Gastroesophageal sphincter (tissue), 4 donors: ENCODE measurements at regions not wholly inside any gene's neighbourhood (a gene's known extent, or its start where the extent isn't known, plus 50 kb on each side); places are given as distances from the start of the nearest gene placed in this dataset.

Experiments
- ATAC-seq: fragments of 150-250 bp; one replicate; pipeline ENCODE4 v1.9.1; 2016; ENCODE audit warnings: mild to moderate bottlenecking, moderate library complexity
- H3K27ac ChIP-seq, 4 donors: fragments of 200-600 bp; sonication (generic) in 3 of 4; 1 replicate in 3 of 4; 2 replicates in 1 of 4; pipeline ENCODE4 v1.5.1; 2016 to 2019
- H3K27me3 ChIP-seq: fragments of 200-600 bp; sonication (generic); one replicate; pipeline ENCODE4 v1.5.1; 2019
- H3K36me3 ChIP-seq, 2 donors: fragments of 200-600 bp; sonication (generic); one replicate each; pipeline ENCODE4 v1.5.1; 2019; ENCODE audit warnings: control low read depth in 1 of 2
- H3K4me1 ChIP-seq, 3 donors: fragments of 200-600 bp; sonication (generic); 1 replicate in 2 of 3; 2 replicates in 1 of 3; pipeline ENCODE4 v1.5.1; 2016 to 2019; ENCODE audit warnings: control low read depth in 2 of 3
- H3K4me3 ChIP-seq, 2 donors: fragments of 200-600 bp; sonication (generic); one replicate each; pipeline ENCODE4 v1.5.1; 2019; ENCODE audit warnings: mild to moderate bottlenecking in 1 of 2, moderate library complexity in 1 of 2
- H3K9me3 ChIP-seq, 3 donors: fragments of 200-600 bp; sonication (generic); one replicate each; pipeline ENCODE4 v1.5.1; 2017 to 2019; ENCODE audit warnings: control low read depth in 2 of 3
- EP300 ChIP-seq: sonication (generic); formaldehyde crosslinking; IDR thresholded peaks from one replicate; pipeline ENCODE4 v1.6.1; 2017; ENCODE audit warnings: antibody characterized with exemption, mild to moderate bottlenecking
- POLR2A ChIP-seq, 2 donors: fragments of 450-650 bp; IDR thresholded peaks; one replicate each; pipeline ENCODE4 v1.6.1; 2017; ENCODE audit warnings: antibody characterized with exemption in 2 of 2, mild to moderate bottlenecking in 2 of 2, moderate library complexity in 1 of 2
- POLR2AphosphoS5 ChIP-seq: sonication (generic); formaldehyde crosslinking; IDR thresholded peaks from one replicate; pipeline ENCODE4 v1.6.1; 2017; ENCODE audit warnings: antibody characterized with exemption
- WGBS, 2 donors: methylation state at CpG; one replicate each; pipeline ENCODE4 v1.1.5; 2018; ENCODE audit warnings: low coverage in 1 of 2; 5-methylcytosine and 5-hydroxymethylcytosine counted together
- TF ChIP-seq, protein P1 (sequence below), 4 experiments: fragments of 200-600 bp in 2 of 4; fragments of 450-650 bp in 2 of 4; sonication (generic) in 1 of 4; IDR thresholded peaks; one replicate each; pipeline ENCODE4 v1.5.1; 2017 to 2019; ENCODE audit warnings: antibody characterized with exemption in 4 of 4, mild to moderate bottlenecking in 2 of 4, moderate library complexity in 2 of 4

DNA sequence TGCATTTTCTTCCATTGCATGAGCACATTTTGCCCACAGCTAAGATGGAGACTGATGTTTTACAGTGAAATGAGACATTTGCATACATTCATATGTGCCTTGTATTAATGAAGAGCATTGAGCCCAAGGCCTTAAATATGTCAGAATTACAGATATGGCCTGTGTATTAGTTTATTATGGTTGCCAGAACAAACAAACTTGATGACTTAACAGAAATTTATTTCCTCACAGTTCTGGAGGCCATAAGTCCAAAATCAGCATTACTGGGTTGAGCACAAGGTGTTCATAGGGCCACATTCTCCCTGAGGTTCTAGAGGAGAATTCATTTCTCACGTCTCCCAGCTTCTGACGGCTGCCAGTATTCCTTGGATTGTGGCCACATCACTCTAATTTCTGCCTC lies 302.6 kb upstream of the TGFBR2 start:
- no peaks in the 10 kb centered on the region for H3K27me3 ChIP-seq
- H3K4me3 ChIP-seq = no peak overlapping the region
- no peak for TF ChIP-seq POLR2A (IDR thresholded peaks at IDR 0.05)
- TF ChIP-seq, protein P1, sequence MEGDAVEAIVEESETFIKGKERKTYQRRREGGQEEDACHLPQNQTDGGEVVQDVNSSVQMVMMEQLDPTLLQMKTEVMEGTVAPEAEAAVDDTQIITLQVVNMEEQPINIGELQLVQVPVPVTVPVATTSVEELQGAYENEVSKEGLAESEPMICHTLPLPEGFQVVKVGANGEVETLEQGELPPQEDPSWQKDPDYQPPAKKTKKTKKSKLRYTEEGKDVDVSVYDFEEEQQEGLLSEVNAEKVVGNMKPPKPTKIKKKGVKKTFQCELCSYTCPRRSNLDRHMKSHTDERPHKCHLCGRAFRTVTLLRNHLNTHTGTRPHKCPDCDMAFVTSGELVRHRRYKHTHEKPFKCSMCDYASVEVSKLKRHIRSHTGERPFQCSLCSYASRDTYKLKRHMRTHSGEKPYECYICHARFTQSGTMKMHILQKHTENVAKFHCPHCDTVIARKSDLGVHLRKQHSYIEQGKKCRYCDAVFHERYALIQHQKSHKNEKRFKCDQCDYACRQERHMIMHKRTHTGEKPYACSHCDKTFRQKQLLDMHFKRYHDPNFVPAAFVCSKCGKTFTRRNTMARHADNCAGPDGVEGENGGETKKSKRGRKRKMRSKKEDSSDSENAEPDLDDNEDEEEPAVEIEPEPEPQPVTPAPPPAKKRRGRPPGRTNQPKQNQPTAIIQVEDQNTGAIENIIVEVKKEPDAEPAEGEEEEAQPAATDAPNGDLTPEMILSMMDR (IDR thresholded peaks at IDR 0.05) = no peak
- TF ChIP-seq POLR2AphosphoS5 = no peak
- no peak for TF ChIP-seq EP300
- 92 to 96% methylated on average over 2 of the region's 2 CpGs for WGBS, 2 donors
- no peak for ATAC-seq
- H3K9me3 ChIP-seq = no peaks in the 10 kb centered on the region
- H3K36me3 ChIP-seq = no peaks in the 10 kb centered on the region
- no peak overlapping the region for H3K27ac ChIP-seq
- H3K4me1 ChIP-seq = peaks cover 13 to 20% (median 15%) of the 10 kb centered on the region in 3 donors

DNA sequence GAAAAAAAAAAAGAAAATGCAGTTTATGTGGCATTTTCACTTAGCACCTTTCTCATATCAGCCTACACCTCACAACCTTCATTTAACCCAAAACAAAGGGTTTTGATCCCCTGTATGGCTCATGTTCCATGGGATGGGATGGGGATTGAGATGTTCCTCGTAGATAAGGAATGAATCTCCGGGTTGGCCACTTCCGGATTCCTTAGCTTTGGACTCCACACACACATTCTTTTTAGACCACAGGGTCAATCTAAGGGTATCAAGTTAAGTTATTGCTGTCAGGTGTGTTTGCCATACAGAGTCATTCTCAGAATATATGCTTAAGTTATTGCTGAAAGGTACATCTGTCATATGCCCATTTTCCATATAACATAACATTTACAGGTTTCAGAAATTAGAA lies 301.4 kb upstream of the TGFBR2 start:
- Histone ChIP-seq H3K4me1 (peaks cover 13 to 21% (median 15%) of the 10 kb centered on the region in 3 donors), H3K36me3 (no peaks in the 10 kb centered on the region), H3K27ac (no peak overlapping the region), H3K27me3 (no peaks in the 10 kb centered on the region), H3K9me3 (no peaks in the 10 kb centered on the region), H3K4me3 (no peak overlapping the region)
- 84 to 86% methylated on average over 3 of the region's 3 CpGs for WGBS, 2 donors
- ATAC-seq = no peak
- TF ChIP-seq EP300 (no peak), POLR2AphosphoS5 (no peak), POLR2A (IDR thresholded peaks at IDR 0.05) (no peak)
- TF ChIP-seq, protein P1 (IDR thresholded peaks at IDR 0.05) = no peak

DNA sequence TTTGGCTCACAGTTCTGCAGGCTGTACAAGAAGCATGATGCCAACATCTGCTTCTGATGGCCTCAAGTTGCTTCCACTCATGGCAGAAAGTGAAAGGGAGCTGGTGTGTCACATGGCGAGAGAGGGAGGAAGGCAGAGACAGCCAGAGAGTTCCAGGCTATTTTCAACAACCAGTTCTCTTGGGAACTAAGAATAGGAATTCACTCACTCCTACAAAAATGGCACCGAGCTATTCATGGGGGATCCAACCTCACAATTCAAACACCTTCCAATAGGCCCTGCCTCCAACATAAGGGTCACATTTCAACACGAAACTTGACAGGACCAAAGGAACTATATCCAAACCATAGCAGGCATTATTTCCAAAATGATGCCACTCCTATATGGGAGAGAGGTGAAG lies 299.5 kb upstream of the TGFBR2 start:
- no peak for ATAC-seq
- Histone ChIP-seq H3K27me3 (no peaks in the 10 kb centered on the region), H3K27ac (no peak overlapping the region), H3K9me3 (no peaks in the 10 kb centered on the region), H3K4me3 (no peak overlapping the region), H3K4me1 (peaks cover 13 to 21% (median 15%) of the 10 kb centered on the region in 3 donors), H3K36me3 (no peaks in the 10 kb centered on the region)
- 89 to 100% methylated on average over 3 of the region's 3 CpGs for WGBS, 2 donors
- TF ChIP-seq, protein P1 (IDR thresholded peaks at IDR 0.05) = no peak
- no peak for TF ChIP-seq POLR2A (IDR thresholded peaks at IDR 0.05)
- TF ChIP-seq EP300 = no peak
- no peak for TF ChIP-seq POLR2AphosphoS5

DNA sequence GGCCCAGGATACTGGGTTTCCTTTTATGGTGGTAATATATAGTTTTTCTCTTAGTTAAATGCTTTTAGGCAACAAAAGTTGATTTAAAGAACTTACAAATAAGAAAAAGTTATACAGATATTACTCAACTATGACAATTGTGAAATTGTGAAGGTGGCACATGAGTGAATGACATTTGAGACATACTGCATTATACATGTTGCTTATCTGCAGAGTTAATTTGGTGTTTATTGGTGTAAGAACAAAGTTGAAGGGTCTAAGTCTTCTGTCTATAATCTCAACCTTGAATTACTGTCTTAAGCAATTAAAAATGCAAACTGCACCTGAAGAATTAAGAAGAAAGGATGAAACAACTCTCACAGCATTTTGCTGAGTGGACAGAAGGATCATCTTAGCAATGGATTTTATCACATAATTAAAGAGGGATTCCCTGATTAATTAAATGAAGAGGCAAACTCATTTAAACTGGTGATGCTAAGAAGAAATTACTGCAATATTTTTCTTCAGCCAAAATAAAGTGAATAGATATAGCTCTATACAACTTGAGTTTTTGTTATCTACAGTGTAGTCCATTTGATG lies 298.9 kb upstream of the TGFBR2 start:
- Histone ChIP-seq H3K4me3 (no peak overlapping the region), H3K4me1 (peaks cover 13 to 21% (median 15%) of the 10 kb centered on the region in 3 donors), H3K27ac (peak overlapping the region in 3 of 4 donors; percentile 38 to 57 (median 53)), H3K36me3 (no peaks in the 10 kb centered on the region), H3K9me3 (no peaks in the 10 kb centered on the region), H3K27me3 (no peaks in the 10 kb centered on the region)
- ATAC-seq = no peak
- TF ChIP-seq POLR2AphosphoS5 (no peak), POLR2A (IDR thresholded peaks at IDR 0.05) (no peak), EP300 (no peak)
- TF ChIP-seq, protein P1 (IDR thresholded peaks at IDR 0.05) = no peak

DNA sequence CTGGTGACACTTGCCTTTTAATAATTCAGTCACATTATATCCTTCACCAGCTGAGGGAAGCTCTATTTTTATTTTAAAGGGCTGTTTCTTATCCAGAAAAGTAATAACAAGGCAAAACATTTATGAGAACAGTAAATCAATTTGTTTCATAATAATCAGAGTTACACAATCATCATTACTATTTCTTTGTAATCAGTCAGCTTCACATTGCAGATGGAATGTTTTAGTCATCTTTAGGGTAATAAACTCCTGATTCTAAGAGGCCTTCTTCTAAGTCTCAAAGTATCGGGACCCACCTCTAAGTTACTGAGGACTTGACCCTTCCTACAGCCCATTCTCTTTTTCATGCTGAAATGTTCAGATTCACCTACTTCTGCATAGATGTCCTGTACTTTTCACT lies 298.3 kb upstream of the TGFBR2 start:
- TF ChIP-seq, protein P1 (IDR thresholded peaks at IDR 0.05) = no peak
- TF ChIP-seq POLR2AphosphoS5 (peak; percentile 85), POLR2A (IDR thresholded peaks at IDR 0.05) (no peak)
- H3K4me3 ChIP-seq = no peak overlapping the region

More for the DNA sequence above, 298.3 kb upstream of the TGFBR2 start:
- whole genome bisulfite sequencing, 2 donors = 20 to 33% methylated on average over 1 of the region's 1 CpG
- Histone ChIP-seq H3K4me1 (peaks cover 13 to 21% (median 15%) of the 10 kb centered on the region in 3 donors), H3K27me3 (no peaks in the 10 kb centered on the region), H3K36me3 (no peaks in the 10 kb centered on the region), H3K9me3 (no peaks in the 10 kb centered on the region), H3K27ac (peak overlapping the region; percentile 38 to 67 (median 55))
- peak; percentile 50 for ATAC-seq
